IMR-90 (cell line): ENCODE measurements at regions not wholly inside any gene's neighbourhood (a gene's known extent, or its start where the extent isn't known, plus 50 kb on each side); places are given as distances from the start of the nearest gene placed in this dataset.

Experiments used
- ATAC-seq: fragments of 200-7000 bp; cut with Tn5 transposase; 2 replicates; pipeline ENCODE4 v1.9.1; 2020; ENCODE audit warnings: low read depth, mild to moderate bottlenecking, moderate library complexity
- BruUV-seq: library from RNA; stranded (reverse); fragments of 400-500 nt; replicated peaks from 2 replicates; lab custom pipeline; 2021; lab: Mats Ljungman, UMichigan
- CTCF ChIA-PET: fragments of 300-600 bp; formaldehyde crosslinking; extraction: SDS; loops from one replicate; lab custom pipeline; 2021; ENCODE audit warnings: antibody characterized with exemption; lab: Yijun Ruan, JAX
- POLR2A ChIA-PET: fragments of 300-600 bp; sonication (Branson Sonifier 250); formaldehyde crosslinking; loops from one replicate; lab custom pipeline; 2022; ENCODE audit warnings: antibody characterized with exemption; ENCODE audit not compliant: unreplicated experiment; lab: Charles Lee
- DNase-seq: peaks from one replicate; pipeline ENCODE4 v3.0.0; 2013
- H2AFZ ChIP-seq: replicated peaks from 2 replicates; pipeline ENCODE3; 2013; ENCODE audit warnings: low read length, mild to moderate bottlenecking; ENCODE audit not compliant: poor library complexity
- H2AK5ac ChIP-seq: 2 replicates; pipeline ENCODE4 v1.6.1; 2013; ENCODE audit warnings: low read depth, low read length, inconsistent platforms
- H2AK9ac ChIP-seq: replicated peaks from 2 replicates; pipeline ENCODE3; 2013; ENCODE audit warnings: mild to moderate bottlenecking, low read depth, low read length, moderate library complexity; ENCODE audit not compliant: poor library complexity
- H2BK120ac ChIP-seq: 2 replicates; pipeline ENCODE4 v1.6.1; 2013; ENCODE audit warnings: low read depth, low read length, inconsistent platforms
- H2BK15ac ChIP-seq: 3 replicates; pipeline ENCODE4 v1.6.1; 2013; ENCODE audit warnings: low read depth, low read length, inconsistent platforms
- H2BK20ac ChIP-seq: 2 replicates; pipeline ENCODE4 v1.6.1; 2013; ENCODE audit warnings: low read depth, mild to moderate bottlenecking, inconsistent platforms, low read length, moderate library complexity
- H2BK5ac ChIP-seq: 2 replicates; pipeline ENCODE4 v1.6.1; 2013; ENCODE audit warnings: mild to moderate bottlenecking, low read depth, low read length, inconsistent platforms; ENCODE audit not compliant: poor library complexity, severe bottlenecking
- H3K14ac ChIP-seq: replicated peaks from 2 replicates; pipeline ENCODE4 v1.6.1; 2013; ENCODE audit warnings: low read depth, low read length, inconsistent platforms
- H3K18ac ChIP-seq: 2 replicates; pipeline ENCODE4 v1.6.1; 2013; ENCODE audit warnings: low read depth, low read length, control low read depth
- H3K23ac ChIP-seq: 2 replicates; pipeline ENCODE4 v1.6.1; 2013; ENCODE audit warnings: low read depth, low read length, inconsistent platforms
- H3K27ac ChIP-seq: 2 replicates; pipeline ENCODE4 v1.5.1; 2013; ENCODE audit warnings: mild to moderate bottlenecking, control low read depth, low read length; ENCODE audit not compliant: insufficient read depth
- H3K27me3 ChIP-seq: 2 replicates; pipeline ENCODE4 v1.6.1; 2013; ENCODE audit warnings: low read length; ENCODE audit not compliant: control insufficient read depth, insufficient read depth
- H3K36me3 ChIP-seq: 2 replicates; pipeline ENCODE4 v1.6.1; 2013; ENCODE audit warnings: low read length, mixed read lengths; ENCODE audit not compliant: control insufficient read depth, insufficient read depth
- H3K4ac ChIP-seq: 2 replicates; pipeline ENCODE4 v1.6.1; 2013; ENCODE audit warnings: low read depth, low read length, inconsistent platforms
- H3K4me1 ChIP-seq: 2 replicates; pipeline ENCODE4 v1.6.1; 2013; ENCODE audit warnings: low read length, mixed read lengths; ENCODE audit not compliant: control insufficient read depth, insufficient read depth
- H3K4me2 ChIP-seq: 2 replicates; pipeline ENCODE4 v1.6.1; 2013; ENCODE audit warnings: low read depth, mild to moderate bottlenecking, control low read depth, low read length, moderate library complexity
- H3K4me3 ChIP-seq: 2 replicates; pipeline ENCODE4 v1.5.1; 2013; ENCODE audit warnings: low read depth, mild to moderate bottlenecking, control low read depth, low read length, moderate library complexity; ENCODE audit not compliant: insufficient read depth
- H3K56ac ChIP-seq: 2 replicates; pipeline ENCODE4 v1.6.1; 2013; ENCODE audit warnings: low read length, inconsistent platforms; ENCODE audit not compliant: insufficient read depth; ENCODE audit errors: extremely low read depth
- H3K79me1 ChIP-seq, 2 experiments: 2 replicates each; pipeline ENCODE4 v1.6.1; 2013; ENCODE audit warnings: low read length in 2 of 2, inconsistent platforms in 1 of 2, low read depth in 1 of 2
- H3K9ac ChIP-seq: 2 replicates; pipeline ENCODE4 v1.6.1; 2013; ENCODE audit warnings: low read depth, low read length, control low read depth
- H3K9me1 ChIP-seq: 2 replicates; pipeline ENCODE4 v1.6.1; 2013; ENCODE audit warnings: low read length, inconsistent platforms; ENCODE audit not compliant: insufficient read depth
- H3K9me3 ChIP-seq: 2 replicates; pipeline ENCODE4 v1.6.1; 2013; ENCODE audit warnings: low read length; ENCODE audit not compliant: control insufficient read depth, insufficient read depth
- H4K20me1 ChIP-seq: 2 replicates; pipeline ENCODE4 v1.6.1; 2013; ENCODE audit warnings: low read length, inconsistent platforms; ENCODE audit not compliant: insufficient read depth
- H4K5ac ChIP-seq: 2 replicates; pipeline ENCODE4 v1.6.1; 2013; ENCODE audit warnings: mild to moderate bottlenecking, low read depth, low read length, control low read depth
- H4K8ac ChIP-seq, 2 experiments: 2 replicates each; pipeline ENCODE4 v1.6.1; 2013; ENCODE audit warnings: low read depth in 2 of 2, low read length in 2 of 2, control low read depth in 1 of 2, inconsistent platforms in 1 of 2
- H4K91ac ChIP-seq: 2 replicates; pipeline ENCODE4 v1.6.1; 2013; ENCODE audit warnings: low read depth, low read length, inconsistent platforms; ENCODE audit not compliant: insufficient read depth
- BHLHE40 ChIP-seq: fragments of 150-350 bp; IDR thresholded peaks from 2 replicates; pipeline ENCODE4 v1.6.1; 2016; ENCODE audit warnings: mild to moderate bottlenecking, low read depth, low read length
- CEBPB ChIP-seq: IDR thresholded peaks from 2 replicates; pipeline ENCODE4 v1.6.1; 2012; ENCODE audit warnings: low read depth, low read length, improper control_type of control experiment
- CHD1 ChIP-seq: IDR thresholded peaks from 2 replicates; pipeline ENCODE4 v1.6.1; 2012; ENCODE audit warnings: low read depth, low read length, improper control_type of control experiment
- FOS ChIP-seq: fragments of 150-350 bp; IDR thresholded peaks from 2 replicates; pipeline ENCODE4 v1.6.1; 2016; ENCODE audit warnings: low read depth, low read length
- MAFK ChIP-seq: IDR thresholded peaks from 2 replicates; pipeline ENCODE4 v1.6.1; 2012; ENCODE audit warnings: low read depth, low read length, improper control_type of control experiment
- MAZ ChIP-seq: IDR thresholded peaks from 2 replicates; pipeline ENCODE4 v1.6.1; 2012; ENCODE audit warnings: low read depth, mild to moderate bottlenecking, low read length, improper control_type of control experiment, moderate library complexity, borderline replicate concordance
- MXI1 ChIP-seq: IDR thresholded peaks from 2 replicates; pipeline ENCODE4 v1.6.1; 2012; ENCODE audit warnings: low read depth, mild to moderate bottlenecking, low read length, moderate library complexity, borderline replicate concordance
- NFE2L2 ChIP-seq: fragments of 150-350 bp; IDR thresholded peaks from 2 replicates; pipeline ENCODE4 v1.6.1; 2016; ENCODE audit warnings: low read depth, mild to moderate bottlenecking, low read length
- POLR2A ChIP-seq: IDR thresholded peaks from 2 replicates; pipeline ENCODE4 v1.6.1; 2012; ENCODE audit warnings: mild to moderate bottlenecking, low read depth, low read length
- RAD21 ChIP-seq: IDR thresholded peaks from 2 replicates; pipeline ENCODE4 v1.6.1; 2012; ENCODE audit warnings: low read length, improper control_type of control experiment
- RCOR1 ChIP-seq: IDR thresholded peaks from 2 replicates; pipeline ENCODE4 v1.6.1; 2012; ENCODE audit warnings: mild to moderate bottlenecking, low read length, improper control_type of control experiment; ENCODE audit not compliant: insufficient replicate concordance
- RFX5 ChIP-seq: IDR thresholded peaks from 2 replicates; pipeline ENCODE4 v1.8.0; 2012; ENCODE audit warnings: low read depth, mild to moderate bottlenecking, low read length, moderate library complexity
- SMC3 ChIP-seq: fragments of 150-350 bp; IDR thresholded peaks from 2 replicates; pipeline ENCODE4 v1.6.1; 2016; ENCODE audit warnings: low read depth, mild to moderate bottlenecking, antibody characterized with exemption, low read length, moderate library complexity
- WGBS, 2 experiments: methylation state at CpG; one replicate each; pipeline versions ENCODE4 v1.1.5 to v1.1.7; 2013; ENCODE audit warnings: missing lambda C conversion rate in 2 of 2; ENCODE audit not compliant: insufficient read length in 1 of 2; ENCODE audit errors: extremely low coverage in 2 of 2; 5-methylcytosine and 5-hydroxymethylcytosine counted together
- dilution Hi-C: fragments of 300-500 bp; cut with HindIII; formaldehyde crosslinking; loops from one replicate; pipeline ENCODE4 v1.14.3; 2018; ENCODE audit warnings: low sequenced_read_pairs; ENCODE audit not compliant: unreplicated experiment
- in situ Hi-C: fragments of 300-500 bp; cut with MboI; formaldehyde crosslinking; loops from 3 replicates; pipeline ENCODE4 v1.14.3; 2019; ENCODE audit warnings: low sequenced_read_pairs, inconsistent platforms, mixed read lengths
- intact Hi-C: fragments of 100-400 bp; cut with micrococcal nuclease; formaldehyde crosslinking; loops from 2 replicates; pipeline ENCODE4 v1.10.0; 2022
- TF ChIP-seq, protein P1 (sequence below): fragments of 150-350 bp; IDR thresholded peaks from 2 replicates; pipeline ENCODE4 v1.6.1; 2016; ENCODE audit warnings: low read depth, mild to moderate bottlenecking, low read length, moderate library complexity, borderline replicate concordance
- TF ChIP-seq, protein P2 (sequence below): fragments of 150-350 bp; IDR thresholded peaks from 2 replicates; pipeline ENCODE4 v1.6.1; 2017; ENCODE audit warnings: mild to moderate bottlenecking, antibody characterized with exemption, low read length, low read depth
- TF ChIP-seq, protein P3 (sequence below): conservative IDR thresholded peaks from 2 replicates; pipeline ENCODE4 v1.5.1; 2012; ENCODE audit warnings: mild to moderate bottlenecking, low read depth, low read length, improper control_type of control experiment

DNA sequence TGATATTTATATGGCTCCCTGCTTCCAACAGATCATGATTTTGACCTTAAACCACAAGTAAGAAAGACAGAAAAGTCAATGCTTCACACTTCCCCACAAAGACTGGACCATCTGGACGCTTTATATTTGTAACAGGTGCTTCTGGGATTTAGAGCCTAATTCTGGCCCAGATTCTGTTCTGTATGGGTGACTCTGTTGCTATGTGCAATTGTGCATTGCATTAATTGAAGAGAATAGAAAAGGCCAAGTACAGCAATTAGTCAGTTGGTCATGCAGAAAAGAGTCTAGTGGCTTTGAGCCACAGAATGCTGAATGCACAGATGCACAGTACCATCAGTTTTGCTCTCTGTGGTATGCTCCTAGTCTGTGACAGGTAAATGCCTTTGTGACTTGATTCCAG, 657.4 kb upstream of the ATXN8OS start:
- no peak overlapping the region for H3K14ac ChIP-seq
- H2AK5ac ChIP-seq = no peak overlapping the region
- no peak overlapping the region for H3K4ac ChIP-seq
- H3K18ac ChIP-seq = no peak overlapping the region
- H2AK9ac ChIP-seq = no peak overlapping the region
- H3K36me3 ChIP-seq = no peaks in the 10 kb centered on the region
- H2AFZ ChIP-seq = no peak overlapping the region
- no peak overlapping the region for H4K8ac ChIP-seq
- H3K27me3 ChIP-seq = no peaks in the 10 kb centered on the region
- no CpG with 5 or more reads among the region's 1 CpG for WGBS, 2 experiments
- no peak overlapping the region for H3K27ac ChIP-seq
- no peak overlapping the region for H2BK5ac ChIP-seq
- H2BK20ac ChIP-seq = no peak overlapping the region
- DNase-seq (no peak), ATAC-seq (no peak)
- H3K9me3 ChIP-seq = no peaks in the 10 kb centered on the region
- dilution Hi-C loops (no loop called here), intact Hi-C loops (no loop called here), in situ Hi-C loops (no loop called here)
- H3K23ac ChIP-seq = no peak overlapping the region
- CTCF ChIA-PET = no interaction called here
- H3K79me1 ChIP-seq = no peaks in the 10 kb centered on the region
- no peak overlapping the region for H4K5ac ChIP-seq
- H3K56ac ChIP-seq = no peak overlapping the region
- no peak overlapping the region for H3K4me2 ChIP-seq
- no TSS peak for BruUV-seq
- H3K9me1 ChIP-seq = no peaks in the 10 kb centered on the region
- no peak overlapping the region for H3K9ac ChIP-seq
- no peak overlapping the region for H4K91ac ChIP-seq
- no peak overlapping the region for H3K4me3 ChIP-seq
- H3K4me1 ChIP-seq = no peaks in the 10 kb centered on the region
- POLR2A ChIA-PET = no interaction called here
- no peak overlapping the region for H2BK15ac ChIP-seq
- no peak overlapping the region for H2BK120ac ChIP-seq
- TF ChIP-seq POLR2A (no peak), RFX5 (no peak), MXI1 (no peak), BHLHE40 (no peak), CEBPB (no peak), RCOR1 (no peak), NFE2L2 (no peak), SMC3 (no peak), MAFK (no peak), CHD1 (no peak), FOS (no peak), RAD21 (no peak), MAZ (no peak)
- TF ChIP-seq, protein P1, sequence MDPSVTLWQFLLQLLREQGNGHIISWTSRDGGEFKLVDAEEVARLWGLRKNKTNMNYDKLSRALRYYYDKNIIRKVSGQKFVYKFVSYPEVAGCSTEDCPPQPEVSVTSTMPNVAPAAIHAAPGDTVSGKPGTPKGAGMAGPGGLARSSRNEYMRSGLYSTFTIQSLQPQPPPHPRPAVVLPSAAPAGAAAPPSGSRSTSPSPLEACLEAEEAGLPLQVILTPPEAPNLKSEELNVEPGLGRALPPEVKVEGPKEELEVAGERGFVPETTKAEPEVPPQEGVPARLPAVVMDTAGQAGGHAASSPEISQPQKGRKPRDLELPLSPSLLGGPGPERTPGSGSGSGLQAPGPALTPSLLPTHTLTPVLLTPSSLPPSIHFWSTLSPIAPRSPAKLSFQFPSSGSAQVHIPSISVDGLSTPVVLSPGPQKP = no peak
- TF ChIP-seq, protein P2, sequence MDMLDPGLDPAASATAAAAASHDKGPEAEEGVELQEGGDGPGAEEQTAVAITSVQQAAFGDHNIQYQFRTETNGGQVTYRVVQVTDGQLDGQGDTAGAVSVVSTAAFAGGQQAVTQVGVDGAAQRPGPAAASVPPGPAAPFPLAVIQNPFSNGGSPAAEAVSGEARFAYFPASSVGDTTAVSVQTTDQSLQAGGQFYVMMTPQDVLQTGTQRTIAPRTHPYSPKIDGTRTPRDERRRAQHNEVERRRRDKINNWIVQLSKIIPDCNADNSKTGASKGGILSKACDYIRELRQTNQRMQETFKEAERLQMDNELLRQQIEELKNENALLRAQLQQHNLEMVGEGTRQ = no peak
- TF ChIP-seq, protein P3, sequence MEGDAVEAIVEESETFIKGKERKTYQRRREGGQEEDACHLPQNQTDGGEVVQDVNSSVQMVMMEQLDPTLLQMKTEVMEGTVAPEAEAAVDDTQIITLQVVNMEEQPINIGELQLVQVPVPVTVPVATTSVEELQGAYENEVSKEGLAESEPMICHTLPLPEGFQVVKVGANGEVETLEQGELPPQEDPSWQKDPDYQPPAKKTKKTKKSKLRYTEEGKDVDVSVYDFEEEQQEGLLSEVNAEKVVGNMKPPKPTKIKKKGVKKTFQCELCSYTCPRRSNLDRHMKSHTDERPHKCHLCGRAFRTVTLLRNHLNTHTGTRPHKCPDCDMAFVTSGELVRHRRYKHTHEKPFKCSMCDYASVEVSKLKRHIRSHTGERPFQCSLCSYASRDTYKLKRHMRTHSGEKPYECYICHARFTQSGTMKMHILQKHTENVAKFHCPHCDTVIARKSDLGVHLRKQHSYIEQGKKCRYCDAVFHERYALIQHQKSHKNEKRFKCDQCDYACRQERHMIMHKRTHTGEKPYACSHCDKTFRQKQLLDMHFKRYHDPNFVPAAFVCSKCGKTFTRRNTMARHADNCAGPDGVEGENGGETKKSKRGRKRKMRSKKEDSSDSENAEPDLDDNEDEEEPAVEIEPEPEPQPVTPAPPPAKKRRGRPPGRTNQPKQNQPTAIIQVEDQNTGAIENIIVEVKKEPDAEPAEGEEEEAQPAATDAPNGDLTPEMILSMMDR = no peak
- H4K20me1 ChIP-seq = no peaks in the 10 kb centered on the region
